HG03175 (cell line): ENCODE measurements at regions not wholly inside any gene's neighbourhood (a gene's known extent, or its start where the extent isn't known, plus 50 kb on each side); places are given as distances from the start of the nearest gene placed in this dataset.
"Not testable (repeated sequence)": the region's sequence is repeated elsewhere in the genome, so short reads cannot be mapped to it uniquely, and the experiment has no call there.

Source experiments
- ATAC-seq: cut with Tn5 transposase; IDR thresholded peaks from one replicate; pipeline ENCODE4 v1.9.1; 2021; ENCODE audit warnings: mild to moderate bottlenecking, moderate library complexity; ENCODE audit not compliant: unreplicated experiment

DNA sequence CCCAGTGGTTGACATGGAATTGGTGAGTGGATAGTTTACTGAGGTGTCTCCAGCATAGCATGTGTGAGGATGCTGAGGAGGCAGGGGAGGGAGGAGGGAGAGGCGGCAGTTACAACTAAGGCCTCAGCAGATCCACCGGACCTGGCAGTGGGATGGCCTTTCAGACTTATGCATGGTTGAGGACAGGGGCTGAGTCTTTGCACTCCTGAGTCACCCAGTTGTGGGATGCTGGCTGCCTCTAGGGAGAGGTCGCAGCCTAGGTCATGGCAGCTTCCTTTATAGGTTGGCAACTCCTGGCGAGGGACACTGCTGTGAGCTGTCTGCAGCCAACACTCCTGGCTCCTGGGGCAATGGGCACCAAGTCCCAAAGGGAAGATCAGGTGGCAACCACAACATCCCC lies 380.3 kb downstream of the PREX1 start:
- ATAC-seq = no peak

GRCh38 chr20:48445827-48446226 lies 382.0 kb downstream of the PREX1 start:
- ATAC-seq = no peak

- ATAC-seq = no peak
These were observed 383.6 kb downstream of the PREX1 start for GRCh38 chr20:48444249-48444648.

GRCh38 chr20:48440916-48441315 lies 386.9 kb downstream of the PREX1 start:
- ATAC-seq = no peak

GRCh38 chr20:48440261-48440660 lies 387.5 kb downstream of the PREX1 start:
- not testable (repeated sequence) for ATAC-seq

DNA sequence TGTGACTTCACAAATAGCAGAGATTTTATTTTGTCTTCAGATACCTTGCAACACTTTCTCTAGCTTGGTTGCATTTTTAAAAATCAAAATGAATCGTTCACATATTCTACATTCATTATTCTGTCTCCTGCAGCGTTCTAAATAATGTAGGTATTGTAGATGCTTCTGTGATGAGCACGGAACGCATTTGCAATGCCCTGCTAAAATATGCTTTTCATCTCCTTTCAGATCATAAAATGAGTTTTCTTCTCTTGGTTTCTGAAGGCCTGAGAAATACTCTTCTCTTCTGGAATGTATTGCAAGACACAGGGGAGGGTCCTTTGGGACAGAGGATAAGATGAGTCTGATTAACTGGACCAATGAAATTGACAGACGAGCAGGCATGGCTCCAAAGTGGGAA lies 390.7 kb downstream of the PREX1 start:
- no peak for ATAC-seq

- ATAC-seq = not testable (repeated sequence)
These were observed 391.2 kb downstream of the PREX1 start for GRCh38 chr20:48436609-48437008.

DNA sequence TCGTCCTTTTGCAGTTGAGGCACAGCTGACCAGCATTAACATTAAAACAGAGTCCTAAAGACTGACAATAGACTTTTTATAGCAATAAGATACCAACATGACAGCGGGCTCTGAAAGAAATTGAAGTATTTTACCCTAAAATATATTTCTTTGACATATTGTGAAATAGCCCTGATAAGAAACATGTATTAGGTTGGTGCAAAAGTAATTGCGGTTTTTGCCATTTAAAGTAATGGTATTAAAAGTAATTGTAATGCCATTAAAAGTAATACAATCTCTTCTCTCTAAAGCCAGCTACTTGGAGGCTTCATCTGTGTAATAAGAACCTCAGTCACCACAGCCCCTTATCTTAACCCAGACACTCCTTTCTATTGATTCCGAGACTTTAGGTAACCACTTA lies 394.6 kb downstream of the PREX1 start:
- ATAC-seq = no peak

- no peak for ATAC-seq
These were observed 395.3 kb downstream of the PREX1 start for GRCh38 chr20:48432494-48432832.

- ATAC-seq = no peak
These were observed 395.9 kb downstream of the PREX1 start for GRCh38 chr20:48431653-48432493.

GRCh38 chr20:48426630-48427029 lies 401.2 kb downstream of the PREX1 start:
- no peak for ATAC-seq

- ATAC-seq = no peak
These were observed 401.8 kb downstream of the PREX1 start for GRCh38 chr20:48425817-48426612.

DNA sequence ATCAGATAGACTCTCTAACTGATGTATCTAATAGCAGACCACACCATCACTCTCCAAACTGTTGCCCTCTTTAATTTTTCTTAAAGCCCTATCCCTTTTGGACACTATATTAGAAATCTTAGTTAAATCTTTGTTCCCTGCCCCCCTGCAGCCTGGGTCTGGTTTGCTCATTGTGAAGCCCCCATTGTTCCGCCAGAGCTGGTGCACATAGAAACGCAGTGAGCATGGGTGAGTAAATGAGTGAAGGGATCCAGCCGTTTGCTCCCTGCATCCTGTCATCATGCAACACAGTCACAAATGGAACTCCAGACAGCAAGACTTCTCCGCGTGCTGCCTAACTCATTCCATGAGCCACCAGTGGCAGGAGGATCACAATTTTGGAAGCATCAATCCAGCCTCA lies 402.5 kb downstream of the PREX1 start:
- no peak for ATAC-seq

DNA sequence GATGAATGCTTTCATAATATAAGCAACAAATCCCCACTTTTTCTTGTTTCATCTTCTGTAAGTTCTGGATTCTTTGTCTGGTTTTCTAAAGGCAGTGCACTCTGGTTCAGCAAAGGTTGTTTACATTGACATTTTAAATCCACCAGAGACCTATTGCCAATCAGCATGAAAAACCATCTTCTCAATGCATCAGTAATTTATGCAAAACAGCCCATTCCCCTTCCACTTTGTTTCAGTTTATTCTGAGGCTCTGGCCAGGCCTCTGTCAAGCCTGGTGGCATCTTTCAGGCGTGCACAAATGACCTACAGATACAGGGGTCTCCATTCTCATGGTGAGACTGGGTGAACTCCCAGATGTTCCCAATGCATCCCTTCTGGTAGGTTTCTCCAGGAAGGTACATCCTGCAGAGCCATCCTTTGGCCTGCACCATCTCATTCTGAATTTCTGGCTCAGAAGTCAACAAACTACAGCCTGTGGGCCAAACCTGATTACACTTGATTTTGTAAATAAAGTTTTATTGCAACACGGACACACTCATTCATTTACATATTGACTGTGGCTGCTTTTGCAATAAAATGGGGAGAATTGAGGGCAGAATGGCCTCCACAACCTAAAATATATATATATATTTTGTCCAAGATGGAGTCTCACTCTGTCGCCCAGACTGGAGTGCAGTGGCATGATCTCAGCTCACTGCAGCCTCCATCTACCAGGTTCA lies 405.4 kb downstream of the PREX1 start:
- no peak for ATAC-seq

GRCh38 chr20:48421547-48421946 lies 406.3 kb downstream of the PREX1 start:
- ATAC-seq = no peak

- ATAC-seq = no peak
These were observed 407.6 kb downstream of the PREX1 start for GRCh38 chr20:48420176-48420575.

GRCh38 chr20:48419173-48419572 lies 408.6 kb downstream of the PREX1 start:
- no peak for ATAC-seq

GRCh38 chr20:48416002-48416401 lies 411.8 kb downstream of the PREX1 start:
- no peak for ATAC-seq

- no peak for ATAC-seq
These were observed 413.0 kb downstream of the PREX1 start for GRCh38 chr20:48414786-48415185.

DNA sequence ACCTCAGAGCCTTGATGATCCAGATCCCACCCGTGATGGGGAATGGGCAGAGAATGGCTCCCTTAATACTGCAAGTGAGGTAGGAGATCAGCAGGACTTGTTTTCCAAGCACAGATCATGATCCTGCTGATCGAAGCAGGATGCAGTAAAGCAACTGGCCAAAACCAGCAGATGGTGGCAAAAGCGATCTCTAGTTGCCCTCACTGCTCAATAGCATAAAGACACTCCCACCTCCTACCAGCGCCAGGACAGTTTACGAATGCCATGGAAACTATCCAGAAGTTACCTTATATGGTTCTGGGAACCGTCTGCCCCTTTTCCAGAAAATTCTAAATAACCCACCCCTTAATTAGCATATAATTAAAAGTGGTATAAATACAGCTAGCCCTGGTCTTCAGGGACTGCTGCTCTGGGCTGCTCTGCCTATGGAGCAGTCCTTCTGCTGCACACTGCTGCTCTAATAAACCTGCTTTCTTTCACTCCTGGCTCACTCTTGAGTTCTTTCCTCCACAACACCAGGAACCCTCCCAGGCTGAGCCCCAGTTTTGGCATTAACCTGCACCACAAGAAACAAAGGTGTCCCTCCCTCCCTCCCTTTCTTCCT lies 415.8 kb downstream of the PREX1 start:
- ATAC-seq = no peak

- ATAC-seq = no peak
These were observed 416.6 kb downstream of the PREX1 start for GRCh38 chr20:48411245-48411644.
